ENCODE measurements at regions not wholly inside any gene's neighbourhood (a gene's known extent, or its start where the extent isn't known, plus 50 kb on each side); places are given as distances from the start of the nearest gene placed in this dataset.

DNA sequence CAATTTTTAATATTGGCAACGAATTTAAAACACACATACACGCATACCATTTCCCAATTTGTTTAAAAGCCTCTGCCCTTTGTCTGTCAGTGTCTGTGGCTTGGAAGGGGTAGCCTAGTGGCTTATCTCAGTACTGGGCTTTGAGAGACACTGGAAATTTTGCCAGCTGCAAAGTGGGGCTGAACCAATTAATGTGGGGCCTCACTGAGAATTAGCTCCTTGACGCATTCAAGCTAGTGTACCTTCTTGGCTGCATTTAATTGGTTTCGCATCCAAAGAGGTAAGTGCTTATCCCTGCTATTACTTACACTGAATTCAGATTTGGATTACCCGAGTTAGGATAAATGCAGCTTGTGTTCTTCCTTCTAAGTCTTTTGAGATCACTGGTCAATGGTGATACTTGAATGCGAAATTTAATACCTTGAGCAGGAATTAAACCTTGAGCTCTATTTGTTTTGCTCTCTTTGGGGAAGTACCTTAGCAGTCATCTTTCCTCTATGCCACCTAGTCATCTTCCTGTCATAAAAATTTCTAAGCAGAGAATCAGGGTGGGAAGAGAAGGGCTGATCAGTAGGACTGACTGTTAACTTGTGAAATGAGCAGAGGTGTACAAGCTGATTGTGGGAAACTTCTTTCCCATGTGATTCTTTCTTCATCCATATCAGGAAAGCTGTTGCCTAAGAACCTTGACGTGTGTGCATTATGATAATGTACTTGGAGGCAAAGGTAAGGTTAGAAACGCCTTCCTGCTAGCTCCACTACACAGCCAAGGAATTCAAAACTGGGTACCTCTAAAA is 187.7 kb upstream of the E2F8 start:
- no peak overlapping the region for H3K4me3 ChIP-seq

DNA sequence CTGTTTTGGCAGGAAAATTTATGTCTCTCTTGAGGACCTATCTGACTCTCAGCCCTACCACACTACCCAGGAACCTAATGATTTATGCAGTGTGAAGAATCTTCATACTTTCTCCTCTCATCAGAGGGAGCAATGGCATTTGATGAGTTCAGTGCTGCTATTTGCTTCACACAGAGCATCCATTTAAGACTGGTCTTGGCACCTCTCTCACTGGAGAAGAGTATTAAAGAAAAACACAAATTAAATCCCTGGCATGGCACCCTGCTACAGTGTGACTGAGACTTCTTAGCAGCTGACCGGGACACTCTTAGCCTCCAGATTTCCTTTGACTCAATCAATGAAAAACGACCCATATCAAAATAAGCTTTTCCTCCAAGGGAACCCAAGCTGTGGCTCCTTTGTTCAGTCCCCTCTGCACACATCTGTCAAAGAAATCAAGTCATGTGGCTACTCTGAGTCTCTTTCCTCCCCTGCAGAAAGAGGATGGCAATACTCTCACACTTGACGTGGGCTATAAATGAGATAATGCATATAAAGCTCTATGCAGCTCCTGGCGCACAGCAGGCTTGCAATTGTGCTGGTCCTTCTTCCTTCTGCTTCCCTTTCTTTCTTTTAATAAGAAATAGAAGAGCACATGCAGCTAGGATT is 186.1 kb upstream of the E2F8 start:
- Histone ChIP-seq H3K27me3 (peaks cover 0 to 16% (median 7%) of the 10 kb centered on the region in 7 donors), H3K36me3 (no peaks in the 10 kb centered on the region), H3K4me3 (no peak overlapping the region), H3K9me3 (no peaks in the 10 kb centered on the region), H3K4me1 (peaks cover 0 to 20% (median 4%) of the 10 kb centered on the region in 9 donors), H3K27ac (no peak overlapping the region)
- DNase-seq, result no peak
- ATAC-seq, result no peak
- TF ChIP-seq, protein P1, sequence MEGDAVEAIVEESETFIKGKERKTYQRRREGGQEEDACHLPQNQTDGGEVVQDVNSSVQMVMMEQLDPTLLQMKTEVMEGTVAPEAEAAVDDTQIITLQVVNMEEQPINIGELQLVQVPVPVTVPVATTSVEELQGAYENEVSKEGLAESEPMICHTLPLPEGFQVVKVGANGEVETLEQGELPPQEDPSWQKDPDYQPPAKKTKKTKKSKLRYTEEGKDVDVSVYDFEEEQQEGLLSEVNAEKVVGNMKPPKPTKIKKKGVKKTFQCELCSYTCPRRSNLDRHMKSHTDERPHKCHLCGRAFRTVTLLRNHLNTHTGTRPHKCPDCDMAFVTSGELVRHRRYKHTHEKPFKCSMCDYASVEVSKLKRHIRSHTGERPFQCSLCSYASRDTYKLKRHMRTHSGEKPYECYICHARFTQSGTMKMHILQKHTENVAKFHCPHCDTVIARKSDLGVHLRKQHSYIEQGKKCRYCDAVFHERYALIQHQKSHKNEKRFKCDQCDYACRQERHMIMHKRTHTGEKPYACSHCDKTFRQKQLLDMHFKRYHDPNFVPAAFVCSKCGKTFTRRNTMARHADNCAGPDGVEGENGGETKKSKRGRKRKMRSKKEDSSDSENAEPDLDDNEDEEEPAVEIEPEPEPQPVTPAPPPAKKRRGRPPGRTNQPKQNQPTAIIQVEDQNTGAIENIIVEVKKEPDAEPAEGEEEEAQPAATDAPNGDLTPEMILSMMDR (IDR thresholded peaks at IDR 0.05), result no peak
- 48 to 57% methylated on average over 4 of the region's 4 CpGs for WGBS, 2 donors
- intact Hi-C loops (cut with DNase I), result no loop called here

More for the DNA sequence above, 187.7 kb upstream of the E2F8 start:
- DNase-seq (no peak), ATAC-seq (no peak)
- peaks cover 0 to 27% (median 4%) of the 10 kb centered on the region in 9 donors for H3K4me1 ChIP-seq
- TF ChIP-seq, protein P1 (IDR thresholded peaks at IDR 0.05), result no peak
- H3K9me3 ChIP-seq, result no peaks in the 10 kb centered on the region
- H3K27ac ChIP-seq, result no peak overlapping the region
- intact Hi-C loops (cut with DNase I), result no loop called here
- H3K36me3 ChIP-seq, result no peaks in the 10 kb centered on the region
- 86 to 90% methylated on average over 8 of the region's 8 CpGs for WGBS, 2 donors
- peaks cover 0 to 16% (median 7%) of the 10 kb centered on the region in 7 donors for H3K27me3 ChIP-seq

DNA sequence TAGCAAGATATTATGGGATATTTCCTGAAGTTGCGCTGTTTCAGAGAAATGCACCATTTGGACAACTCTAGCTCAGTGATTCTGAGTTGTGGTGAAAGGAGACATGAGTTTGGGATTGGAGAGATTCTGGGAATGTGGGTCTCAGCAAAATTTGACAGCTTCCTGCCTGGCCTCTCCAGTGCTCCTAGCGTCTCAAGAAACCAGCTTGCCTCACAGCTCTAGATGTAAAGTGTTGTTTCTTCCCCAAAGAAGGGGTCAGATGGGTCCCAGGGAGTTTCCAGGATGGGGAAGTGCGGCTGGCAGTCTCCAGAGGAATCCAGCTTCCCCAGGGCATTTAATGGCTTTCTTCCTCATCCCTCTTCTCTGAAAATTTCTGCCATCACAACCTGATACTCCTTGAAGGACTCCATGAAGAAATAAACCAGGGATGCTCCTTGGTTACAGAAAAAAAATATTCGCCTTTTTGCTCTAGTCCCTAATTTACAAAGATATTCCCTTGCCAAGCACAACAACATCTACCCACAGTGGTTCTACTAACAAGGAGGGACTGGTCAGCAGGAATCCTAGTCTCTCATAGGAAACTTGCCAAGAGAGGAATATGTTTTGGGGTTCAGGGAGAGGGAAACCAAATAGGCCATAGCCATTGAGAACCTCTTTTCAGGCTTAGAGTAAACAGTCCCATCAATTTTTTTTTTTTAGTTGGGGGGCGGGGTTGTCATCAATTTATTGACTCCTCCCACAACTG is 185.4 kb upstream of the E2F8 start:
- peak in 7 of 8 donors; percentile 25 to 54 (median 35) for ATAC-seq
- TF ChIP-seq, protein P1 (IDR thresholded peaks at IDR 0.05), result no peak
- H3K27ac ChIP-seq, result no peak overlapping the region
- peaks cover 0 to 16% (median 7%) of the 10 kb centered on the region in 7 donors for H3K27me3 ChIP-seq
- WGBS, 2 donors, result 82 to 83% methylated on average over 5 of the region's 5 CpGs
- DNase-seq, result no peak
- no peak overlapping the region for H3K4me3 ChIP-seq
- no peaks in the 10 kb centered on the region for H3K36me3 ChIP-seq
- no peaks in the 10 kb centered on the region for H3K9me3 ChIP-seq
- intact Hi-C loops (cut with DNase I), result no loop called here
- peaks cover 0 to 17% (median 4%) of the 10 kb centered on the region in 9 donors for H3K4me1 ChIP-seq

DNA sequence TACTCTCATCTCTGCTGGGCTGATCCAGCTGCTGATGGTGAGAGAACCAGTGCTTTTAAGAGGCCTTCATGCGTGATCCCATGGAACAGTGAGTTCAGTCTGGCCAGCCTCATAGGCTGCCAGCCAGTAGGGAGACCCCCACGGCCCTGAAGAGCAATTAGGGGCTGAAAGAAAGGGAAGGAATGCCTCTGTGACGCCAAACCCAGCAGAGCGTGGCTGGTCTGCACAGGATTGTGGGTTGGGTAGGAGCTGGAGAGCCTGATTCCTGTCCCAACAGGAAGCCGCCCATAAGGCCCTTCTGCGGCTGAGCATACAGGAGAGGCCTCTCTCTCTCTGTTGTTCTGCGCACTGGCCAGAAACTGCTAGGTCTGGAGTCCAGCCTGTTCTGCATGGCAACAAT is 181.5 kb upstream of the E2F8 start:
- H3K9me3 ChIP-seq, result no peaks in the 10 kb centered on the region
- H3K27ac ChIP-seq, result no peak overlapping the region
- ATAC-seq (no peak), DNase-seq (no peak)
- H3K4me3 ChIP-seq, result no peak overlapping the region
- TF ChIP-seq, protein P1 (IDR thresholded peaks at IDR 0.05), result no peak
- 80 to 88% methylated on average over 7 of the region's 7 CpGs for WGBS, 2 donors
- H3K27me3 ChIP-seq, result peaks cover 0 to 3% (median 0%) of the 10 kb centered on the region in 7 donors
- no peaks in the 10 kb centered on the region for H3K36me3 ChIP-seq
- peaks cover 0 to 8% (median 0%) of the 10 kb centered on the region in 9 donors for H3K4me1 ChIP-seq
- intact Hi-C loops (cut with DNase I), result no loop called here

All from heart right ventricle (tissue), 16 donors.